ENCODE measurements at regions not wholly inside any gene's neighbourhood (a gene's known extent, or its start where the extent isn't known, plus 50 kb on each side); places are given as distances from the start of the nearest gene placed in this dataset.

- no peaks in the 10 kb centered on the region for H3K9me3 ChIP-seq (replicated peaks; ENCODE audit: control insufficient read depth, insufficient read depth, low read length)
- BruUV-seq (replicated peaks): no TSS peak
- H3K27ac ChIP-seq (ENCODE audit: insufficient read depth, low read depth, low read length): no peak overlapping the region
- no peak overlapping the region for H3K4me3 ChIP-seq (replicated peaks in 1 of 3; ENCODE audit: insufficient read depth in 1 of 3, low read depth in 1 of 3, low read length in 3 of 3)
- H2AFZ ChIP-seq (ENCODE audit: low read depth, low read length): no peak overlapping the region
- TF ChIP-seq MAX (IDR thresholded peaks at IDR 0.05; ENCODE audit: insufficient read depth, insufficient read length) (no peak), POLR2AphosphoS5 (IDR thresholded peaks at IDR 0.05; ENCODE audit: insufficient read depth, low read depth, low read length) (no peak), EZH2 (IDR thresholded peaks at IDR 0.05; ENCODE audit: borderline replicate concordance, low read depth, low read length, severe bottlenecking) (no peak), POLR2A (IDR thresholded peaks at IDR 0.05; ENCODE audit: low read depth, low read length) (no peak), FOS (IDR thresholded peaks at IDR 0.05; ENCODE audit: borderline replicate concordance, insufficient read depth, low read length) (no peak), JUN (IDR thresholded peaks at IDR 0.05; ENCODE audit: borderline replicate concordance, insufficient read depth, insufficient read length, low read depth) (no peak), CTCF (IDR thresholded peaks at IDR 0.05; ENCODE audit: extremely low read depth in 1 of 2, insufficient read depth in 1 of 2, low read depth in 1 of 2, low read length in 2 of 2) (no peak), MYC (IDR thresholded peaks at IDR 0.05; ENCODE audit: low read depth, low read length) (no peak), GATA2 (IDR thresholded peaks at IDR 0.05; ENCODE audit: insufficient read depth, insufficient read length, low read depth, low read length) (no peak)
- ChIA-PET POLR2A (no interaction called here), CTCF (no interaction called here)
- H3K27me3 ChIP-seq (ENCODE audit: control insufficient read depth in 2 of 2, insufficient read depth in 2 of 2, low read length in 2 of 2): no peaks in the 10 kb centered on the region
- H3K9ac ChIP-seq (replicated peaks; ENCODE audit: extremely low read depth, insufficient read depth, low read length): no peak overlapping the region
- H3K36me3 ChIP-seq (ENCODE audit: control insufficient read depth in 2 of 2, extremely low read depth in 1 of 2, insufficient read depth in 2 of 2, low read length in 2 of 2): no peaks in the 10 kb centered on the region
- no peaks in the 10 kb centered on the region for H3K4me1 ChIP-seq (ENCODE audit: control insufficient read depth, extremely low read depth, insufficient read depth, low read length)
- H3K79me2 ChIP-seq (ENCODE audit: control insufficient read depth, insufficient read depth, low read length): no peaks in the 10 kb centered on the region
- intact Hi-C loops (cut with micrococcal nuclease) (no loop called here), dilution Hi-C loops (cut with MboI; ENCODE audit: extremely low pct_ligation_motif_present, low sequenced_read_pairs) (no loop called here)
- no peaks in the 10 kb centered on the region for H3K9me1 ChIP-seq (replicated peaks; ENCODE audit: control insufficient read depth, extremely low read depth, insufficient read depth, low read length)
- FAIRE-seq: no peak
- DNase-seq (ENCODE audit: low read depth, low spot score): no peak
- no peaks in the 10 kb centered on the region for H4K20me1 ChIP-seq (replicated peaks; ENCODE audit: control insufficient read depth, extremely low read depth, insufficient read depth, low read length)
- H3K4me2 ChIP-seq (ENCODE audit: insufficient read depth, low read length): no peak overlapping the region
Measured at GRCh38 chr4:83833920-83834319, 298.0 kb downstream of the GPAT3 start.
